ENCODE measurements at regions not wholly inside any gene's neighbourhood (a gene's known extent, or its start where the extent isn't known, plus 50 kb on each side); places are given as distances from the start of the nearest gene placed in this dataset.

DNA sequence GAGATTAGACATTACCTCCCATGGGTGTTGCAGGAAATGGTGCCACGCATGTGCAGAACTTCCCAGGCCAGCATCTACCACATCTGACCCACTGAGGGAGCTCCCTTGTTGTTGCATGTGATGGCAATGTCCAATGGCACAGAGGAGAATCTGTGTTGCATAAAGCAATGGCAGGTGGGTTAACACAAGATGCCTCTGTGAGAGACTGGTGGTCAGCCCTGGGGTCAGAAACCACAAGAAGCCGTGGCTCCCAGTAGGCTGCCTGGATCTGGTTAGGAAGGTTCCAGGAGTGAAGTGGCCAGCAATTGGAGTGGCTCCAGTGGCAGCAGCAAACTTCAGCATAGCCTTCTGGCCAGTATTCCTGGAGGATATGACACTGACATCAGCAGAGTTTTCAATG, 65.9 kb upstream of the HMGA2 start:
- H3K27me3 ChIP-seq (replicated peaks; ENCODE audit: insufficient read depth, low read length): no peaks in the 10 kb centered on the region
- no peaks in the 10 kb centered on the region for H3F3A ChIP-seq (ENCODE audit: insufficient read depth, low read length)
- no peak for DNase-seq
- no peak overlapping the region for H3K9ac ChIP-seq (ENCODE audit: low read length)
- no peak overlapping the region for H3K27ac ChIP-seq (ENCODE audit: low read length)
- no peaks in the 10 kb centered on the region for H3K36me3 ChIP-seq (replicated peaks; ENCODE audit: insufficient read depth, low read length)
- no peaks in the 10 kb centered on the region for H4K20me1 ChIP-seq (ENCODE audit: insufficient read depth, low read length)
- H3K4me2 ChIP-seq (ENCODE audit: low read depth, low read length): no peak overlapping the region
- H2AFZ ChIP-seq (ENCODE audit: low read length): no peak overlapping the region
- no peaks in the 10 kb centered on the region for H3K9me2 ChIP-seq (replicated peaks; ENCODE audit: insufficient read depth, low read length)
- no peaks in the 10 kb centered on the region for H3K9me3 ChIP-seq (replicated peaks; ENCODE audit: insufficient read depth, low read length)
- no peak overlapping the region for H3K4me3 ChIP-seq (ENCODE audit: low read length)
- TF ChIP-seq, protein P1, sequence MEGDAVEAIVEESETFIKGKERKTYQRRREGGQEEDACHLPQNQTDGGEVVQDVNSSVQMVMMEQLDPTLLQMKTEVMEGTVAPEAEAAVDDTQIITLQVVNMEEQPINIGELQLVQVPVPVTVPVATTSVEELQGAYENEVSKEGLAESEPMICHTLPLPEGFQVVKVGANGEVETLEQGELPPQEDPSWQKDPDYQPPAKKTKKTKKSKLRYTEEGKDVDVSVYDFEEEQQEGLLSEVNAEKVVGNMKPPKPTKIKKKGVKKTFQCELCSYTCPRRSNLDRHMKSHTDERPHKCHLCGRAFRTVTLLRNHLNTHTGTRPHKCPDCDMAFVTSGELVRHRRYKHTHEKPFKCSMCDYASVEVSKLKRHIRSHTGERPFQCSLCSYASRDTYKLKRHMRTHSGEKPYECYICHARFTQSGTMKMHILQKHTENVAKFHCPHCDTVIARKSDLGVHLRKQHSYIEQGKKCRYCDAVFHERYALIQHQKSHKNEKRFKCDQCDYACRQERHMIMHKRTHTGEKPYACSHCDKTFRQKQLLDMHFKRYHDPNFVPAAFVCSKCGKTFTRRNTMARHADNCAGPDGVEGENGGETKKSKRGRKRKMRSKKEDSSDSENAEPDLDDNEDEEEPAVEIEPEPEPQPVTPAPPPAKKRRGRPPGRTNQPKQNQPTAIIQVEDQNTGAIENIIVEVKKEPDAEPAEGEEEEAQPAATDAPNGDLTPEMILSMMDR (IDR thresholded peaks at IDR 0.05; ENCODE audit: low read length): no peak
- TF ChIP-seq EZH2 (optimal IDR thresholded peaks at IDR 0.05; ENCODE audit: low read depth, low read length): no peak
- no peak for TF ChIP-seq EZH2phosphoT487 (IDR thresholded peaks at IDR 0.05; ENCODE audit: low read length)
- no peaks in the 10 kb centered on the region for H3K4me1 ChIP-seq (ENCODE audit: low read length)
- H3K79me2 ChIP-seq (ENCODE audit: low read length): no peaks in the 10 kb centered on the region

- no peaks in the 10 kb centered on the region for H3K9me3 ChIP-seq (replicated peaks; ENCODE audit: insufficient read depth, low read length)
- no peaks in the 10 kb centered on the region for H3K9me2 ChIP-seq (replicated peaks; ENCODE audit: insufficient read depth, low read length)
- H3F3A ChIP-seq (ENCODE audit: insufficient read depth, low read length): no peaks in the 10 kb centered on the region
- no peaks in the 10 kb centered on the region for H3K4me1 ChIP-seq (ENCODE audit: low read length)
- no peak overlapping the region for H3K4me2 ChIP-seq (ENCODE audit: low read depth, low read length)
- TF ChIP-seq EZH2 (optimal IDR thresholded peaks at IDR 0.05; ENCODE audit: low read depth, low read length) (no peak), EZH2phosphoT487 (IDR thresholded peaks at IDR 0.05; ENCODE audit: low read length) (no peak)
- TF ChIP-seq, protein P1 (IDR thresholded peaks at IDR 0.05; ENCODE audit: low read length): no peak
- H3K36me3 ChIP-seq (replicated peaks; ENCODE audit: insufficient read depth, low read length): no peaks in the 10 kb centered on the region
- H3K4me3 ChIP-seq (ENCODE audit: low read length): no peak overlapping the region
- DNase-seq: no peak
- no peaks in the 10 kb centered on the region for H3K79me2 ChIP-seq (ENCODE audit: low read length)
- no peak overlapping the region for H2AFZ ChIP-seq (ENCODE audit: low read length)
- no peak overlapping the region for H3K9ac ChIP-seq (ENCODE audit: low read length)
- H4K20me1 ChIP-seq (ENCODE audit: insufficient read depth, low read length): no peaks in the 10 kb centered on the region
- H3K27me3 ChIP-seq (replicated peaks; ENCODE audit: insufficient read depth, low read length): no peaks in the 10 kb centered on the region
- no peak overlapping the region for H3K27ac ChIP-seq (ENCODE audit: low read length)
These were observed 64.5 kb upstream of the HMGA2 start for GRCh38 chr12:65759735-65760134.

GRCh38 chr12:65761301-65761700, 63.0 kb upstream of the HMGA2 start:
- H3K4me3 ChIP-seq (ENCODE audit: low read length): no peak overlapping the region

More at GRCh38 chr12:65761301-65761700, 63.0 kb upstream of the HMGA2 start:
- no peaks in the 10 kb centered on the region for H3K4me1 ChIP-seq (ENCODE audit: low read length)
- no peak overlapping the region for H2AFZ ChIP-seq (ENCODE audit: low read length)
- H3K9me3 ChIP-seq (replicated peaks; ENCODE audit: insufficient read depth, low read length): no peaks in the 10 kb centered on the region
- H3K27ac ChIP-seq (ENCODE audit: low read length): no peak overlapping the region
- no peak for TF ChIP-seq EZH2 (optimal IDR thresholded peaks at IDR 0.05; ENCODE audit: low read depth, low read length)
- TF ChIP-seq EZH2phosphoT487 (IDR thresholded peaks at IDR 0.05; ENCODE audit: low read length): no peak
- TF ChIP-seq, protein P1 (IDR thresholded peaks at IDR 0.05; ENCODE audit: low read length): no peak
- no peaks in the 10 kb centered on the region for H3K36me3 ChIP-seq (replicated peaks; ENCODE audit: insufficient read depth, low read length)
- H3K27me3 ChIP-seq (replicated peaks; ENCODE audit: insufficient read depth, low read length): no peaks in the 10 kb centered on the region
- no peak overlapping the region for H3K4me2 ChIP-seq (ENCODE audit: low read depth, low read length)
- no peaks in the 10 kb centered on the region for H3K9me2 ChIP-seq (replicated peaks; ENCODE audit: insufficient read depth, low read length)
- H4K20me1 ChIP-seq (ENCODE audit: insufficient read depth, low read length): no peaks in the 10 kb centered on the region
- H3K9ac ChIP-seq (ENCODE audit: low read length): no peak overlapping the region
- no peaks in the 10 kb centered on the region for H3F3A ChIP-seq (ENCODE audit: insufficient read depth, low read length)
- no peaks in the 10 kb centered on the region for H3K79me2 ChIP-seq (ENCODE audit: low read length)
- no peak for DNase-seq

Data from MM.1S (cell line).